ENCODE measurements at regions not wholly inside any gene's neighbourhood (a gene's known extent, or its start where the extent isn't known, plus 50 kb on each side); places are given as distances from the start of the nearest gene placed in this dataset.

DNA sequence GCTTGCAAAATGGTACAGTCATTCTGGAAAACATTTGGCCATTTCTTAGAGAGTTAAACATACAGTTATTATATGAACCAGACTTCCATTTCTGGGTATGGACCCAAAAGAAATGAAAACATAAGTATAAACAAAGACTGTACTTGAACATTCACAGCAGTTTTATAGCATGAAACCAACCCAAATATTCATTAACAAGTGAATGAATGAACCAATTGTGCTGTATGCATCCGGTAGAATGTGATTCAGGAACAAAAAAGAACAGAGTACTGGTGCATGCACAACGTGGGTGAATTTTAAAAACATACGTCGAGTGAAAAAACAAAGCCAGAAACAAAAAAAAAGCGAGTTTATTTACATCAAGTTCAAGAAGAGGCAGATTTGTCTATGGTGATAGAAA, 1085.8 kb upstream of the AUTS2 start:
- Mint-ChIP-seq H3K36me3 (no peaks in the 10 kb centered on the region), H3K9me3 (peaks cover 9 to 14% of the 10 kb centered on the region in 2 donors)
- 87% methylated on average over 5 of the region's 5 CpGs for WGBS (ENCODE audit: insufficient coverage)

DNA sequence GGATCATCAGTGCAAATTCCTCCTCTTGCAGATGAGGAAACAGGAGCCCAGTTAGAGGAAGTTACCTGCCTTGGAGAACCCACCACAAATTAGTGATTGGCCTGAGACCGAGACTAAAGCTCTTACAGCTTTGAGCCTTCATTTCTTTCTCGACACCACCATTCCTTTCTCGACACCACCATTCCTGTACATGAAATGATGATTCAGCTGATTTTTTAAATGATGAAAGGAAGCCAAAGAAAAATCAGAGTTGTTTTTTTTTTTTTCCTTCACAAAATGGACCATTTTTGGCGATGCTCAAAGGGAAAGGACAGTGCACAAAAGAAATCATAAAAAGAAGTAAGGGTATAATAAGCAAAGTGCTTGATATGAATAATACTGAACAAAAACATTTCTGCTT, 1080.2 kb upstream of the AUTS2 start:
- no peak for TF ChIP-seq CTCF (IDR thresholded peaks at IDR 0.05)
- Mint-ChIP-seq H3K27ac (no peak overlapping the region), H3K4me3 (no peak overlapping the region), H3K9me3 (peaks cover 11 to 21% of the 10 kb centered on the region in 2 donors), H3K4me1 (no peaks in the 10 kb centered on the region), H3K27me3 (ENCODE audit: low read depth in 2 of 2) (no peaks in the 10 kb centered on the region), H3K36me3 (no peaks in the 10 kb centered on the region)
- Histone ChIP-seq H3K4me1 (ENCODE audit: control insufficient read depth, insufficient read depth, low read length) (no peaks in the 10 kb centered on the region), H3K4me3 (ENCODE audit: low read length) (no peak overlapping the region), H3K27ac (ENCODE audit: low read length) (no peak overlapping the region), H3K9me3 (ENCODE audit: control insufficient read depth, insufficient read depth, low read length) (peaks cover 4% of the 10 kb centered on the region), H3K36me3 (ENCODE audit: control insufficient read depth, insufficient read depth, low read length) (no peaks in the 10 kb centered on the region), H3K27me3 (ENCODE audit: control insufficient read depth, insufficient read depth, low read length) (no peaks in the 10 kb centered on the region)
- 100% methylated on average over 1 of the region's 4 CpGs for whole genome bisulfite sequencing (ENCODE audit: insufficient coverage)
- DNase-seq (no peak), ATAC-seq (no peak)
- intact Hi-C loops (cut with micrococcal nuclease), result no loop called here

More for the DNA sequence above, 1085.8 kb upstream of the AUTS2 start:
- Histone ChIP-seq H3K4me3 (ENCODE audit: low read length) (no peak overlapping the region), H3K27me3 (ENCODE audit: control insufficient read depth, insufficient read depth, low read length) (no peaks in the 10 kb centered on the region), H3K36me3 (ENCODE audit: control insufficient read depth, insufficient read depth, low read length) (no peaks in the 10 kb centered on the region), H3K27ac (ENCODE audit: low read length) (no peak overlapping the region), H3K9me3 (ENCODE audit: control insufficient read depth, insufficient read depth, low read length) (peaks cover 18% of the 10 kb centered on the region), H3K4me1 (ENCODE audit: control insufficient read depth, insufficient read depth, low read length) (no peaks in the 10 kb centered on the region)
- no peak for ATAC-seq
- Mint-ChIP-seq H3K27me3 (ENCODE audit: low read depth in 2 of 2) (no peaks in the 10 kb centered on the region), H3K4me3 (no peak overlapping the region), H3K4me1 (no peaks in the 10 kb centered on the region), H3K27ac (no peak overlapping the region)
- TF ChIP-seq CTCF (IDR thresholded peaks at IDR 0.05), result no peak
- DNase-seq, result no peak
- intact Hi-C loops (cut with micrococcal nuclease), result no loop called here

DNA sequence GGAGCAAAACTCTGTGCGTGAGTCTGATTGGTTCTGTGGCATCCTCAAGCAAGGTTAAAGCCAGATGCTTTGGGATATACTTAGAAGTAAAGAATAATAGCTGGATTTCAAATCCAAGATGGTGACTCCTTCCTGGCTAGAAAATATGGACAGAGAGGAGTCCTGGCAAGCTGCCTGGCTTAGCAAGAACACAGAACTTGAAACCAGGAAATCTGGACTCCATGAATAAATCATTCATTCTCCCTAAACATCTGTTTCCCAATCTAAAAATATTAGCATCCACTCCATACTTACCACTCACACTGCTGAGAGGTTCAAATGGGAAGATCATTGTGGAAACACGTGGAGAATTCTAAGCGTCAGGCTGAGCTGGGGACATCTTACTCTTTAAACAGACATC, 1074.1 kb upstream of the AUTS2 start:
- DNase-seq (no peak), ATAC-seq (no peak)
- 88% methylated on average over 3 of the region's 3 CpGs for WGBS (ENCODE audit: insufficient coverage)
- H3K4me3 Mint-ChIP-seq, result no peak overlapping the region
- no peaks in the 10 kb centered on the region for H3K27me3 ChIP-seq (ENCODE audit: control insufficient read depth, insufficient read depth, low read length)
- no peak overlapping the region for H3K27ac Mint-ChIP-seq
- no peak for TF ChIP-seq CTCF (IDR thresholded peaks at IDR 0.05)
- peaks cover 20% of the 10 kb centered on the region in 2 donors for H3K9me3 Mint-ChIP-seq
- no peaks in the 10 kb centered on the region for H3K36me3 ChIP-seq (ENCODE audit: control insufficient read depth, insufficient read depth, low read length)
- H3K9me3 ChIP-seq (ENCODE audit: control insufficient read depth, insufficient read depth, low read length), result peaks cover 4% of the 10 kb centered on the region
- no peaks in the 10 kb centered on the region for H3K4me1 ChIP-seq (ENCODE audit: control insufficient read depth, insufficient read depth, low read length)
- H3K27me3 Mint-ChIP-seq (ENCODE audit: low read depth in 2 of 2), result no peaks in the 10 kb centered on the region
- intact Hi-C loops (cut with micrococcal nuclease), result no loop called here
- no peaks in the 10 kb centered on the region for H3K4me1 Mint-ChIP-seq
- no peaks in the 10 kb centered on the region for H3K36me3 Mint-ChIP-seq
- H3K4me3 ChIP-seq (ENCODE audit: low read length), result no peak overlapping the region
- H3K27ac ChIP-seq (ENCODE audit: low read length), result no peak overlapping the region

- Mint-ChIP-seq H3K36me3 (no peaks in the 10 kb centered on the region), H3K27me3 (ENCODE audit: low read depth in 2 of 2) (no peaks in the 10 kb centered on the region), H3K27ac (no peak overlapping the region), H3K9me3 (peaks cover 11 to 19% of the 10 kb centered on the region in 2 donors), H3K4me1 (no peaks in the 10 kb centered on the region), H3K4me3 (no peak overlapping the region)
- TF ChIP-seq CTCF (IDR thresholded peaks at IDR 0.05), result no peak
- no peaks in the 10 kb centered on the region for H3K27me3 ChIP-seq (ENCODE audit: control insufficient read depth, insufficient read depth, low read length)
- H3K4me1 ChIP-seq (ENCODE audit: control insufficient read depth, insufficient read depth, low read length), result no peaks in the 10 kb centered on the region
- no peaks in the 10 kb centered on the region for H3K36me3 ChIP-seq (ENCODE audit: control insufficient read depth, insufficient read depth, low read length)
- H3K4me3 ChIP-seq (ENCODE audit: low read length), result no peak overlapping the region
- intact Hi-C loops (cut with micrococcal nuclease), result no loop called here
- H3K9me3 ChIP-seq (ENCODE audit: control insufficient read depth, insufficient read depth, low read length), result peaks cover 5% of the 10 kb centered on the region
- DNase-seq (no peak), ATAC-seq (no peak)
- H3K27ac ChIP-seq (ENCODE audit: low read length), result no peak overlapping the region
- 89% methylated on average over 4 of the region's 4 CpGs for WGBS (ENCODE audit: insufficient coverage)
Observed at GRCh38 chr7:68529221-68529620, 1069.1 kb upstream of the AUTS2 start.

Measured in natural killer cell (primary cell).